ENCODE measurements at regions not wholly inside any gene's neighbourhood (a gene's known extent, or its start where the extent isn't known, plus 50 kb on each side); places are given as distances from the start of the nearest gene placed in this dataset.

DNA sequence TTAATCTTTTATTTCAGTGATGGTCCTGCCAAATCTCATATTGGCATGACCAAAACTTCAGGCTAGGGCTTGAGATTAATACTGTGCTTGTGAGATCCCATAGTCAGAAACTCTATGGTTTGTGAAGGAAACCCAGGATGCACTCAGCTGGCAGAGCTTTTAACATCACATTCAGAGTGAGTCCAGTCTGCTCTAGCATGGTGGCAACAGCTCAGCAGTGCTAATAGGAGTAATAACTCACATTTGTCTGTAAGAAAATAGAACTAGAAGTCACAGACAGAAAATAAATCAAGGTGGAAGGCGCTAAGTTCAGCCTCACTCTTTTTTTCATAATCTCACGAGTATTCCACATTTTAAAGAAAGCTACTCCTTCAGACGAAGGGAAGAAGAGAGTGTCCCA, 549.3 kb upstream of the TENM4 start:
- TF ChIP-seq EZH2 (IDR thresholded peaks at IDR 0.05; ENCODE audit: borderline replicate concordance): no peak
- no peak for TF ChIP-seq EZH2phosphoT487 (IDR thresholded peaks at IDR 0.05; ENCODE audit: low read depth, severe bottlenecking, unreplicated experiment)
- TF ChIP-seq, protein P1, sequence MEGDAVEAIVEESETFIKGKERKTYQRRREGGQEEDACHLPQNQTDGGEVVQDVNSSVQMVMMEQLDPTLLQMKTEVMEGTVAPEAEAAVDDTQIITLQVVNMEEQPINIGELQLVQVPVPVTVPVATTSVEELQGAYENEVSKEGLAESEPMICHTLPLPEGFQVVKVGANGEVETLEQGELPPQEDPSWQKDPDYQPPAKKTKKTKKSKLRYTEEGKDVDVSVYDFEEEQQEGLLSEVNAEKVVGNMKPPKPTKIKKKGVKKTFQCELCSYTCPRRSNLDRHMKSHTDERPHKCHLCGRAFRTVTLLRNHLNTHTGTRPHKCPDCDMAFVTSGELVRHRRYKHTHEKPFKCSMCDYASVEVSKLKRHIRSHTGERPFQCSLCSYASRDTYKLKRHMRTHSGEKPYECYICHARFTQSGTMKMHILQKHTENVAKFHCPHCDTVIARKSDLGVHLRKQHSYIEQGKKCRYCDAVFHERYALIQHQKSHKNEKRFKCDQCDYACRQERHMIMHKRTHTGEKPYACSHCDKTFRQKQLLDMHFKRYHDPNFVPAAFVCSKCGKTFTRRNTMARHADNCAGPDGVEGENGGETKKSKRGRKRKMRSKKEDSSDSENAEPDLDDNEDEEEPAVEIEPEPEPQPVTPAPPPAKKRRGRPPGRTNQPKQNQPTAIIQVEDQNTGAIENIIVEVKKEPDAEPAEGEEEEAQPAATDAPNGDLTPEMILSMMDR (IDR thresholded peaks at IDR 0.05; ENCODE audit: poor library complexity): no peak
- WGBS (ENCODE audit: low lambda C conversion rate, missing lambda C conversion rate): 81% methylated on average over 3 of the region's 3 CpGs
- no peak for DNase-seq (ENCODE audit: low spot score)

DNA sequence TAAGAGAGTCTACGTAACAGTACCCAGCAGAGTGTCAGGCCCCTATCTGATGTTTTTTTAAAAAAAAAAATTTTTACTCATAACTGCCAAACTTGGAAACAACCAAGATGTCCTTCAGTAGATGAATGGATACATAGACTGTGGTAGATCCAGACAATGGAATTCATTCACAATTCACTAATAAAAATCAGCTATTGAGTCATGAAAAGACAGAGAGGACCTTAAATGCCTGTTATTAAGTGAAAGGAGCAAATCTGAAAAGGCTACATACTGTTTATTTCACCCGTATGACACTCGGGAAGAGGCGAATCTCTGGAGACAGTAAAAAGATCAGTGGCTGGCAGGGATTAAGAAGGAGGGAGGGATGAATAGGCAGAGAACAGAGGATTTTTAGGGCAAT, 541.4 kb upstream of the TENM4 start:
- no peaks in the 10 kb centered on the region for H3K9me2 ChIP-seq (replicated peaks; ENCODE audit: insufficient read depth)
- H3K4me2 ChIP-seq: no peak overlapping the region
- H3K9me3 ChIP-seq (ENCODE audit: low read depth): no peaks in the 10 kb centered on the region
- H3K4me1 ChIP-seq (ENCODE audit: insufficient read depth): no peaks in the 10 kb centered on the region
- no peaks in the 10 kb centered on the region for H4K20me1 ChIP-seq (ENCODE audit: insufficient read depth, poor library complexity, severe bottlenecking)
- H3K79me2 ChIP-seq: no peaks in the 10 kb centered on the region
- no peak overlapping the region for H3K4me3 ChIP-seq
- WGBS (ENCODE audit: low lambda C conversion rate, missing lambda C conversion rate): 77% methylated on average over 4 of the region's 4 CpGs
- H2AFZ ChIP-seq: no peak overlapping the region
- TF ChIP-seq, protein P1 (IDR thresholded peaks at IDR 0.05; ENCODE audit: poor library complexity): no peak
- TF ChIP-seq EZH2 (IDR thresholded peaks at IDR 0.05; ENCODE audit: borderline replicate concordance) (no peak), EZH2phosphoT487 (IDR thresholded peaks at IDR 0.05; ENCODE audit: low read depth, severe bottlenecking, unreplicated experiment) (no peak)
- no peaks in the 10 kb centered on the region for H3K27me3 ChIP-seq
- no peaks in the 10 kb centered on the region for H3K36me3 ChIP-seq (replicated peaks; ENCODE audit: insufficient read depth, low read depth)
- no peak overlapping the region for H3K27ac ChIP-seq
- no peak for DNase-seq (ENCODE audit: low spot score)

More for the DNA sequence above, 549.3 kb upstream of the TENM4 start:
- Histone ChIP-seq H3K27ac (no peak overlapping the region), H3K9me2 (replicated peaks; ENCODE audit: insufficient read depth) (no peaks in the 10 kb centered on the region), H4K20me1 (ENCODE audit: insufficient read depth, poor library complexity, severe bottlenecking) (no peaks in the 10 kb centered on the region), H3K36me3 (replicated peaks; ENCODE audit: insufficient read depth, low read depth) (no peaks in the 10 kb centered on the region), H3K4me1 (ENCODE audit: insufficient read depth) (no peaks in the 10 kb centered on the region), H3K4me3 (no peak overlapping the region), H3K4me2 (no peak overlapping the region), H2AFZ (no peak overlapping the region), H3K27me3 (no peaks in the 10 kb centered on the region), H3K9me3 (ENCODE audit: low read depth) (no peaks in the 10 kb centered on the region), H3K79me2 (no peaks in the 10 kb centered on the region)

DNA sequence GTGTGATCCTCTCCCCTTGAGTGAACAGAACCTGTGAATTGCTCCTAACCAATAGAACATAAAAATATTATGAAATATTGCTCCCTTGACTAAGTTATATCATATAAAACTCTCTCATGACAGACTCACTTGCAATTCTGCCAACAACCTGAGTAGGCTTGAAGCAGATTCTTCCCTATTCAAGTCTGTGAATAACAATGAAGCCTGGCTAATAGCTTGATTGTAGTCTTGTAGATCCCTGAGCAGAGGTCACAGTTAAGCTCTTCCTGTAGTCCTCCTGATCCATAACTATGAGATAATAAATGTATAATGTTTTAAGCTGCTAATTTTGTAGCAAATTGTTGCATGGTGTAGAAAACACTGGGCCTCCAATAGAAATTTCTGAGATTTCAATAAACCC, 540.1 kb upstream of the TENM4 start:
- Histone ChIP-seq H3K79me2 (no peaks in the 10 kb centered on the region), H3K4me1 (ENCODE audit: insufficient read depth) (no peaks in the 10 kb centered on the region), H3K36me3 (replicated peaks; ENCODE audit: insufficient read depth, low read depth) (no peaks in the 10 kb centered on the region), H3K9me3 (ENCODE audit: low read depth) (no peaks in the 10 kb centered on the region), H3K9me2 (replicated peaks; ENCODE audit: insufficient read depth) (no peaks in the 10 kb centered on the region), H3K27ac (no peak overlapping the region), H4K20me1 (ENCODE audit: insufficient read depth, poor library complexity, severe bottlenecking) (no peaks in the 10 kb centered on the region), H3K4me2 (no peak overlapping the region), H3K4me3 (no peak overlapping the region), H3K27me3 (no peaks in the 10 kb centered on the region), H2AFZ (no peak overlapping the region)
- DNase-seq (ENCODE audit: low spot score): no peak
- TF ChIP-seq, protein P1 (IDR thresholded peaks at IDR 0.05; ENCODE audit: poor library complexity): no peak
- TF ChIP-seq EZH2phosphoT487 (IDR thresholded peaks at IDR 0.05; ENCODE audit: low read depth, severe bottlenecking, unreplicated experiment): no peak
- no peak for TF ChIP-seq EZH2 (IDR thresholded peaks at IDR 0.05; ENCODE audit: borderline replicate concordance)
